ENCODE measurements at regions not wholly inside any gene's neighbourhood (a gene's known extent, or its start where the extent isn't known, plus 50 kb on each side); places are given as distances from the start of the nearest gene placed in this dataset.

- Mint-ChIP-seq H3K9me3 (no peaks in the 10 kb centered on the region), H3K27ac (no peak overlapping the region), H3K36me3 (no peaks in the 10 kb centered on the region)
- DNase-seq (ENCODE audit: low spot score in 2 of 2) (no peak), ATAC-seq (no peak)
Observed at GRCh38 chr3:124428372-124429128, 301.7 kb upstream of the UMPS start.

GRCh38 chr3:124429129-124429815 lies 301.0 kb upstream of the UMPS start:
- Mint-ChIP-seq H3K36me3 (no peaks in the 10 kb centered on the region), H3K9me3 (no peaks in the 10 kb centered on the region), H3K27ac (no peak overlapping the region)
- no peak for ATAC-seq
- no peak for DNase-seq (ENCODE audit: low spot score in 2 of 2)

GRCh38 chr3:124431331-124431994 lies 298.8 kb upstream of the UMPS start:
- ATAC-seq (no peak), DNase-seq (ENCODE audit: low spot score in 2 of 2) (no peak)
- H3K36me3 Mint-ChIP-seq: no peaks in the 10 kb centered on the region
- no peaks in the 10 kb centered on the region for H3K9me3 Mint-ChIP-seq
- H3K27ac Mint-ChIP-seq: no peak overlapping the region

- Mint-ChIP-seq H3K27ac (no peak overlapping the region), H3K36me3 (no peaks in the 10 kb centered on the region), H3K9me3 (no peaks in the 10 kb centered on the region)
- ATAC-seq (no peak), DNase-seq (ENCODE audit: low spot score in 2 of 2) (no peak)
Observed at GRCh38 chr3:124434176-124434575, 296.1 kb upstream of the UMPS start.

- H3K27ac Mint-ChIP-seq: no peak overlapping the region
- no peaks in the 10 kb centered on the region for H3K36me3 Mint-ChIP-seq
- no peaks in the 10 kb centered on the region for H3K9me3 Mint-ChIP-seq
- no peak for ATAC-seq
- DNase-seq (ENCODE audit: low spot score in 2 of 2): no peak
Observed at GRCh38 chr3:124435467-124435866, 294.8 kb upstream of the UMPS start.

GRCh38 chr3:124438813-124439212 lies 291.4 kb upstream of the UMPS start:
- Mint-ChIP-seq H3K36me3 (no peaks in the 10 kb centered on the region), H3K27ac (no peak overlapping the region), H3K9me3 (no peaks in the 10 kb centered on the region)
- DNase-seq (ENCODE audit: low spot score in 2 of 2) (no peak), ATAC-seq (no peak)

- no peak for DNase-seq (ENCODE audit: low spot score in 2 of 2)
- Mint-ChIP-seq H3K36me3 (no peaks in the 10 kb centered on the region), H3K27ac (no peak overlapping the region), H3K9me3 (no peaks in the 10 kb centered on the region)
- no peak for ATAC-seq
Observed at GRCh38 chr3:124439603-124440002, 290.6 kb upstream of the UMPS start.

- H3K27ac Mint-ChIP-seq: no peak overlapping the region
- ATAC-seq (no peak), DNase-seq (ENCODE audit: low spot score in 2 of 2) (no peak)
- H3K9me3 Mint-ChIP-seq: no peaks in the 10 kb centered on the region
- no peaks in the 10 kb centered on the region for H3K36me3 Mint-ChIP-seq
Observed at GRCh38 chr3:124441766-124442165, 288.5 kb upstream of the UMPS start.

GRCh38 chr3:124442463-124442862 lies 287.8 kb upstream of the UMPS start:
- Mint-ChIP-seq H3K36me3 (no peaks in the 10 kb centered on the region), H3K27ac (no peak overlapping the region), H3K9me3 (no peaks in the 10 kb centered on the region)
- ATAC-seq (no peak), DNase-seq (ENCODE audit: low spot score in 2 of 2) (no peak)

- DNase-seq (ENCODE audit: low spot score in 2 of 2): no peak
- Mint-ChIP-seq H3K36me3 (no peaks in the 10 kb centered on the region), H3K9me3 (no peaks in the 10 kb centered on the region), H3K27ac (no peak overlapping the region)
- no peak for ATAC-seq
Observed at GRCh38 chr3:124443446-124443845, 286.8 kb upstream of the UMPS start.

GRCh38 chr3:124444075-124444474 lies 286.2 kb upstream of the UMPS start:
- Mint-ChIP-seq H3K9me3 (no peaks in the 10 kb centered on the region), H3K27ac (no peak overlapping the region), H3K36me3 (no peaks in the 10 kb centered on the region)
- no peak for DNase-seq (ENCODE audit: low spot score in 2 of 2)
- no peak for ATAC-seq

- Mint-ChIP-seq H3K36me3 (no peaks in the 10 kb centered on the region), H3K27ac (no peak overlapping the region), H3K9me3 (no peaks in the 10 kb centered on the region)
- ATAC-seq: no peak
- DNase-seq (ENCODE audit: low spot score in 2 of 2): no peak
Observed at GRCh38 chr3:124444896-124445295, 285.4 kb upstream of the UMPS start.

- ATAC-seq: no peak
- peaks cover 0 to 4% of the 10 kb centered on the region in 2 donors for H3K9me3 Mint-ChIP-seq
- H3K27ac Mint-ChIP-seq: no peak overlapping the region
- no peak for DNase-seq (ENCODE audit: low spot score in 2 of 2)
- no peaks in the 10 kb centered on the region for H3K36me3 Mint-ChIP-seq
Observed at GRCh38 chr3:124447845-124448244, 282.4 kb upstream of the UMPS start.

- Mint-ChIP-seq H3K27ac (no peak overlapping the region), H3K9me3 (peaks cover 0 to 4% of the 10 kb centered on the region in 2 donors), H3K36me3 (no peaks in the 10 kb centered on the region)
- ATAC-seq (no peak), DNase-seq (ENCODE audit: low spot score in 2 of 2) (no peak)
Observed at GRCh38 chr3:124448954-124449353, 281.3 kb upstream of the UMPS start.

GRCh38 chr3:124450366-124450765 lies 279.9 kb upstream of the UMPS start:
- DNase-seq (ENCODE audit: low spot score in 2 of 2) (no peak), ATAC-seq (no peak)
- Mint-ChIP-seq H3K9me3 (peaks cover 0 to 4% of the 10 kb centered on the region in 2 donors), H3K36me3 (no peaks in the 10 kb centered on the region), H3K27ac (no peak overlapping the region)

GRCh38 chr3:124451630-124452317 lies 278.5 kb upstream of the UMPS start:
- DNase-seq (ENCODE audit: low spot score in 2 of 2) (no peak), ATAC-seq (no peak)
- Mint-ChIP-seq H3K36me3 (no peaks in the 10 kb centered on the region), H3K27ac (no peak overlapping the region), H3K9me3 (peaks cover 0 to 4% of the 10 kb centered on the region in 2 donors)

- Mint-ChIP-seq H3K36me3 (no peaks in the 10 kb centered on the region), H3K27ac (peak overlapping the region in 1 of 2 donors; percentile 23), H3K9me3 (peaks cover 1 to 4% of the 10 kb centered on the region in 2 donors)
- no peak for ATAC-seq
- DNase-seq (ENCODE audit: low spot score in 2 of 2): no peak
Observed at GRCh38 chr3:124453189-124453588, 277.1 kb upstream of the UMPS start.
